ENCODE measurements at regions not wholly inside any gene's neighbourhood (a gene's known extent, or its start where the extent isn't known, plus 50 kb on each side); places are given as distances from the start of the nearest gene placed in this dataset.

DNA sequence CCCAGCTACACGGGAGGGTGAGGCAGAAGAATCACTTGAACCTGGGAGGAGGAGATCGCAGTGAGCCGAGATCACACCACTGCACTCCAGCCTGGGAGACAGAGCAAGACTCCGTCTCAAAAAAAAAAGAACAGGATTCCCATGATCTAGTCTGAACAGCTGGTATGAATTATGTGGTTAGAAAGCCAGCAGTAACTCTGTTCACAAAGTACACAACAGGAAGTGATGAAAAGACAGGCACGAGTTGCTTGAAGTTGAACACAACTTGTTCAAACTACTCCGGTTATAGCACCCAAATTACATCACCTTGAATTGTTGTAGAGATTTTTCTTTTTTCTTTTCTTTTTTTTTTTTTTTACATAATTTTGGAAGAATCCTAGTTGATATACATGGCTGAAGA lies 238.8 kb upstream of the RGS6 start:
- TF ChIP-seq, protein P1, sequence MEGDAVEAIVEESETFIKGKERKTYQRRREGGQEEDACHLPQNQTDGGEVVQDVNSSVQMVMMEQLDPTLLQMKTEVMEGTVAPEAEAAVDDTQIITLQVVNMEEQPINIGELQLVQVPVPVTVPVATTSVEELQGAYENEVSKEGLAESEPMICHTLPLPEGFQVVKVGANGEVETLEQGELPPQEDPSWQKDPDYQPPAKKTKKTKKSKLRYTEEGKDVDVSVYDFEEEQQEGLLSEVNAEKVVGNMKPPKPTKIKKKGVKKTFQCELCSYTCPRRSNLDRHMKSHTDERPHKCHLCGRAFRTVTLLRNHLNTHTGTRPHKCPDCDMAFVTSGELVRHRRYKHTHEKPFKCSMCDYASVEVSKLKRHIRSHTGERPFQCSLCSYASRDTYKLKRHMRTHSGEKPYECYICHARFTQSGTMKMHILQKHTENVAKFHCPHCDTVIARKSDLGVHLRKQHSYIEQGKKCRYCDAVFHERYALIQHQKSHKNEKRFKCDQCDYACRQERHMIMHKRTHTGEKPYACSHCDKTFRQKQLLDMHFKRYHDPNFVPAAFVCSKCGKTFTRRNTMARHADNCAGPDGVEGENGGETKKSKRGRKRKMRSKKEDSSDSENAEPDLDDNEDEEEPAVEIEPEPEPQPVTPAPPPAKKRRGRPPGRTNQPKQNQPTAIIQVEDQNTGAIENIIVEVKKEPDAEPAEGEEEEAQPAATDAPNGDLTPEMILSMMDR (conservative IDR thresholded peaks at IDR 0.05; ENCODE audit: low read length) = no peak
- no peak for TF ChIP-seq EZH2phosphoT487 (IDR thresholded peaks at IDR 0.05; ENCODE audit: borderline replicate concordance, low read depth, low read length)
